ENCODE measurements at regions not wholly inside any gene's neighbourhood (a gene's known extent, or its start where the extent isn't known, plus 50 kb on each side); places are given as distances from the start of the nearest gene placed in this dataset.

GRCh38 chr3:64815195-64815631 lies 127.4 kb upstream of the ADAMTS9 start:
- peak; percentile 5 for DNase-seq
- Histone ChIP-seq H3K36me3 (replicated peaks) (no peaks in the 10 kb centered on the region), H3K27me3 (replicated peaks) (no peaks in the 10 kb centered on the region), H3K27ac (no peak overlapping the region), H3K4me3 (ENCODE audit: low read depth, low read length) (no peak overlapping the region)
- in situ Hi-C loops (cut with HindIII; ENCODE audit: low pct_ligation_motif_present, low sequenced_read_pairs), result no loop called here
- TF ChIP-seq CTCF (IDR thresholded peaks at IDR 0.05; ENCODE audit: low read depth, low read length, missing control alignments), result no peak

GRCh38 chr3:64814351-64814750 lies 126.6 kb upstream of the ADAMTS9 start:
- Histone ChIP-seq H3K4me3 (ENCODE audit: low read depth, low read length) (no peak overlapping the region), H3K36me3 (replicated peaks) (no peaks in the 10 kb centered on the region), H3K27me3 (replicated peaks) (no peaks in the 10 kb centered on the region), H3K27ac (no peak overlapping the region)
- no peak for DNase-seq
- no peak for TF ChIP-seq CTCF (IDR thresholded peaks at IDR 0.05; ENCODE audit: low read depth, low read length, missing control alignments)
- in situ Hi-C loops (cut with HindIII; ENCODE audit: low pct_ligation_motif_present, low sequenced_read_pairs), result no loop called here

- H3K36me3 ChIP-seq (replicated peaks), result no peaks in the 10 kb centered on the region
- no peaks in the 10 kb centered on the region for H3K27me3 ChIP-seq (replicated peaks)
- no peak overlapping the region for H3K27ac ChIP-seq
- no peak for DNase-seq
- no peak for TF ChIP-seq CTCF (IDR thresholded peaks at IDR 0.05; ENCODE audit: low read depth, low read length, missing control alignments)
- in situ Hi-C loops (cut with HindIII; ENCODE audit: low pct_ligation_motif_present, low sequenced_read_pairs), result no loop called here
- no peak overlapping the region for H3K4me3 ChIP-seq (ENCODE audit: low read depth, low read length)
Observed at GRCh38 chr3:64813326-64813725, 125.5 kb upstream of the ADAMTS9 start.

GRCh38 chr3:64809086-64809485 lies 121.3 kb upstream of the ADAMTS9 start:
- no peak for TF ChIP-seq CTCF (IDR thresholded peaks at IDR 0.05; ENCODE audit: low read depth, low read length, missing control alignments)
- DNase-seq, result no peak
- H3K4me3 ChIP-seq (ENCODE audit: low read depth, low read length), result no peak overlapping the region
- H3K27me3 ChIP-seq (replicated peaks), result no peaks in the 10 kb centered on the region
- no peak overlapping the region for H3K27ac ChIP-seq
- no peaks in the 10 kb centered on the region for H3K36me3 ChIP-seq (replicated peaks)
- in situ Hi-C loops (cut with HindIII; ENCODE audit: low pct_ligation_motif_present, low sequenced_read_pairs), result no loop called here

GRCh38 chr3:64808061-64808460 lies 120.3 kb upstream of the ADAMTS9 start:
- Histone ChIP-seq H3K36me3 (replicated peaks) (no peaks in the 10 kb centered on the region), H3K27me3 (replicated peaks) (no peaks in the 10 kb centered on the region), H3K27ac (no peak overlapping the region), H3K4me3 (ENCODE audit: low read depth, low read length) (no peak overlapping the region)
- no peak for DNase-seq
- no peak for TF ChIP-seq CTCF (IDR thresholded peaks at IDR 0.05; ENCODE audit: low read depth, low read length, missing control alignments)
- in situ Hi-C loops (cut with HindIII; ENCODE audit: low pct_ligation_motif_present, low sequenced_read_pairs), result no loop called here

All from brain microvascular endothelial cell (primary cell).